Spleen (tissue), 11 donors: ENCODE measurements at regions not wholly inside any gene's neighbourhood (a gene's known extent, or its start where the extent isn't known, plus 50 kb on each side); places are given as distances from the start of the nearest gene placed in this dataset.
A peak's percentile ranks its signal among the peaks of the same experiment; 100 is the strongest.

Experiments used
- DNase-seq: peaks from one replicate; pipeline ENCODE4 v3.0.0-alpha.2; 2020
- H3K27ac ChIP-seq, 8 donors: fragments of 200-600 bp; sonication (generic) in 7 of 8; 1 replicate in 4 of 8; 2 replicates in 4 of 8; pipeline versions ENCODE4 v1.5.0 to v1.8.0; 2016 to 2021; ENCODE audit warnings: inconsistent platforms in 4 of 8, mild to moderate bottlenecking in 4 of 8, moderate library complexity in 1 of 8
- H3K27me3 ChIP-seq, 7 donors: fragments of 200-600 bp; sonication (generic) in 6 of 7; replicated peaks in 1 of 7; 1 replicate in 4 of 7; 2 replicates in 3 of 7; pipeline versions ENCODE4 v1.5.0 to v1.8.0; 2016 to 2021; ENCODE audit warnings: inconsistent platforms in 3 of 7, mild to moderate bottlenecking in 1 of 7
- H3K36me3 ChIP-seq, 6 donors: fragments of 200-600 bp; sonication (generic) in 5 of 6; 1 replicate in 4 of 6; 2 replicates in 2 of 6; pipeline versions ENCODE4 v1.5.0 to v1.8.0; 2016 to 2021; ENCODE audit warnings: inconsistent platforms in 2 of 6
- H3K4me1 ChIP-seq, 6 donors: fragments of 200-600 bp; sonication (generic) in 5 of 6; 1 replicate in 3 of 6; 2 replicates in 3 of 6; pipeline versions ENCODE4 v1.5.0 to v1.8.0; 2016 to 2021; ENCODE audit warnings: inconsistent platforms in 3 of 6
- H3K4me3 ChIP-seq, 8 donors: fragments of 200-600 bp; sonication (generic) in 7 of 8; 1 replicate in 4 of 8; 2 replicates in 4 of 8; pipeline versions ENCODE4 v1.5.0 to v1.8.0; 2016 to 2021; ENCODE audit warnings: inconsistent platforms in 4 of 8, mild to moderate bottlenecking in 4 of 8, moderate library complexity in 2 of 8
- H3K9me3 ChIP-seq, 8 donors: fragments of 200-600 bp; sonication (generic) in 7 of 8; 1 replicate in 4 of 8; 2 replicates in 4 of 8; pipeline versions ENCODE4 v1.5.0 to v1.8.0; 2016 to 2021; ENCODE audit warnings: inconsistent platforms in 4 of 8
- POLR2A ChIP-seq, 3 donors: fragments of 450-650 bp; IDR thresholded peaks; one replicate each; pipeline ENCODE4 v1.5.1; 2017; ENCODE audit warnings: antibody characterized with exemption in 3 of 3, mild to moderate bottlenecking in 1 of 3
- POLR2AphosphoS5 ChIP-seq, 3 donors: sonication (generic); formaldehyde crosslinking; IDR thresholded peaks; one replicate each; pipeline ENCODE4 v1.5.1; 2017; ENCODE audit warnings: antibody characterized with exemption in 3 of 3
- WGBS, 5 donors: extraction: QIAGEN DNeasy Blood & Tissue Kit in 3 of 5; methylation state at CpG; one replicate each; pipeline versions ENCODE4 v1.1.5 to v1.1.7; 2013 to 2018; 5-methylcytosine and 5-hydroxymethylcytosine counted together
- intact Hi-C: fragments of 100-400 bp; cut with DNase I; formaldehyde crosslinking; loops from one replicate; pipeline ENCODE4 v1.15.0; 2023; ENCODE audit warnings: low total_unique reads
- TF ChIP-seq, protein P1 (sequence below), 11 experiments: fragments of 200-600 bp in 7 of 11; fragments of 450-650 bp in 4 of 11; sonication (generic) in 4 of 11; IDR thresholded peaks in 8 of 11; conservative IDR thresholded peaks in 3 of 11; 1 replicate in 7 of 11; 2 replicates in 4 of 11; pipeline versions ENCODE4 v1.4.0 to v1.8.0; 2016 to 2021; ENCODE audit warnings: antibody characterized with exemption in 11 of 11, inconsistent platforms in 4 of 11, mild to moderate bottlenecking in 1 of 11
- donor health status: healthy with polysubstance abuse.
- donor health status: DM: no; HTN: no; CAD: no; lungs with moderate emphysema.
- donor health status: DM: no; HTN: no; CAD: no.
- donor health status: Bipolar disorder and iron deficiency.
- donor health status: healthy.
- donor health status: DM: no; HTN: no; CAD: no.
- donor health status: DM: yes; HTN: yes; CAD: no.

DNA sequence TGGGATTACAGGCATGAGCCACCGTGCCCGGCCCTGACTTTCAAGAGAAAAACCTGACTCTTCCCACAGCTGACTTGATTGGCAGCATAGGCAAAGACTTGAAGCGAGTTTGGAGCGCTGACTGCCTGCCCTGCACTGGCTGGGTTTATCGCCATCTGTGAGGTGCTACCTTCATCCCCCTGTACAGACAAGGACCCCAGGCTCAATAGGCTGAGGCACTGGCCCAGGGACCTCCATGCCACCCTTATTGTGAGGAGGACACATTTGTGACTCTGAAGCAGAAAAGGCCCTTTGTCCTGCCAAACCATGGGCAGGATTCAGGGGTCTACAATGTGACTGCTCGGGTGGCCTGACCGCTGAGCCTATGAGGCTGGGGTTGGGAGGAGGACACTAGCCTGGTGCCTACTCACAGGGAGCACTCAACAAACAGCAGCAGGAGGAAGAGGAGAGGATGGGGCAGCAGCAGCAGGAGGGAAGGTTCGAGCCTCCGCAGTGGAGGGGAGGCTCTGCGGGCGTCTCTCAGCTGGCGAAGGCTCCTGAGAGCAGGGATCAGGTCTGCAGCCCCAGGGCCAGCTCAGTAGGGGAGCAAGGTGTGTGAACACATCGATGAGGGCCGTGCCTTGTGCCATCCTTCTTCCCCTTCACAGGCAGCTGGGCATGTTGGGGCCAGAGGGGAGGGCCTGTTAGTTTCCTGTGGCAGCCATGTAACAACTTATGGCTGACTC, 72.9 kb upstream of the WNT7B start:
- Histone ChIP-seq H3K4me1 (peaks cover 30 to 97% (median 89%) of the 10 kb centered on the region in 6 donors), H3K27me3 (no peaks in the 10 kb centered on the region), H3K36me3 (no peaks in the 10 kb centered on the region), H3K27ac (peak overlapping the region in 7 of 8 donors; percentile 97 to 99 (median 99)), H3K9me3 (no peaks in the 10 kb centered on the region), H3K4me3 (no peak overlapping the region)
- intact Hi-C loops: no loop called here
- TF ChIP-seq POLR2AphosphoS5 (IDR thresholded peaks at IDR 0.05) (no peak), POLR2A (IDR thresholded peaks at IDR 0.05) (no peak)
- TF ChIP-seq, protein P1, sequence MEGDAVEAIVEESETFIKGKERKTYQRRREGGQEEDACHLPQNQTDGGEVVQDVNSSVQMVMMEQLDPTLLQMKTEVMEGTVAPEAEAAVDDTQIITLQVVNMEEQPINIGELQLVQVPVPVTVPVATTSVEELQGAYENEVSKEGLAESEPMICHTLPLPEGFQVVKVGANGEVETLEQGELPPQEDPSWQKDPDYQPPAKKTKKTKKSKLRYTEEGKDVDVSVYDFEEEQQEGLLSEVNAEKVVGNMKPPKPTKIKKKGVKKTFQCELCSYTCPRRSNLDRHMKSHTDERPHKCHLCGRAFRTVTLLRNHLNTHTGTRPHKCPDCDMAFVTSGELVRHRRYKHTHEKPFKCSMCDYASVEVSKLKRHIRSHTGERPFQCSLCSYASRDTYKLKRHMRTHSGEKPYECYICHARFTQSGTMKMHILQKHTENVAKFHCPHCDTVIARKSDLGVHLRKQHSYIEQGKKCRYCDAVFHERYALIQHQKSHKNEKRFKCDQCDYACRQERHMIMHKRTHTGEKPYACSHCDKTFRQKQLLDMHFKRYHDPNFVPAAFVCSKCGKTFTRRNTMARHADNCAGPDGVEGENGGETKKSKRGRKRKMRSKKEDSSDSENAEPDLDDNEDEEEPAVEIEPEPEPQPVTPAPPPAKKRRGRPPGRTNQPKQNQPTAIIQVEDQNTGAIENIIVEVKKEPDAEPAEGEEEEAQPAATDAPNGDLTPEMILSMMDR (IDR thresholded peaks at IDR 0.05 in 8 of 11, conservative IDR thresholded peaks at IDR 0.05 in 3 of 11): no peak
- WGBS, 5 donors: 85 to 91% (median 89%) methylated on average over 14 of the region's 14 CpGs
- peak; percentile 78 for DNase-seq

DNA sequence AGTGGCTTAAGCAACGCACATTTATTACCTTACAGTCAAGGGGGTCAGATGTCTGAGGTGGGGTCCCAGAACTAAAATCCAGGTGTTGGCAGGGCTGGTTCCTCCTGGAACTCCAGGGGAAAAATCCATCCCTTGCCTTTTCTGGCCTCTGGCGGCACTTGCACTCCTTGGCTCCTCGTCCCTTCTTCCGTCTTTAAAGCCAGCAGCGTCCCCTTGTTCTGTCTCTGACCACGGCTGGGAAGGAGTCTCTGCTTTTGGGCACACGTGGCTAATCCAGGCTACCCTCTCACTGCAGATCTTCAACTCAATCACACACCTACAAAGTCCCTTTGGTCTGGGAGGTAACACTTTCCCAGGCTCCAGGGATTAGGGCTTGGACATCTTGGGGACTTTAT, 73.5 kb upstream of the WNT7B start:
- H3K27ac ChIP-seq: peak overlapping the region; percentile 97 to 99 (median 98)
- intact Hi-C loops: no loop called here
- WGBS, 5 donors: 71 to 85% (median 74%) methylated on average over 7 of the region's 7 CpGs
- H3K36me3 ChIP-seq: no peaks in the 10 kb centered on the region
- H3K27me3 ChIP-seq: no peaks in the 10 kb centered on the region
- no peak for TF ChIP-seq POLR2A (IDR thresholded peaks at IDR 0.05)
- TF ChIP-seq POLR2AphosphoS5 (IDR thresholded peaks at IDR 0.05): no peak
- TF ChIP-seq, protein P1 (IDR thresholded peaks at IDR 0.05 in 8 of 11, conservative IDR thresholded peaks at IDR 0.05 in 3 of 11): no peak
- no peaks in the 10 kb centered on the region for H3K9me3 ChIP-seq
- H3K4me3 ChIP-seq: no peak overlapping the region
- H3K4me1 ChIP-seq: peaks cover 33 to 97% (median 90%) of the 10 kb centered on the region in 6 donors
- no peak for DNase-seq

DNA sequence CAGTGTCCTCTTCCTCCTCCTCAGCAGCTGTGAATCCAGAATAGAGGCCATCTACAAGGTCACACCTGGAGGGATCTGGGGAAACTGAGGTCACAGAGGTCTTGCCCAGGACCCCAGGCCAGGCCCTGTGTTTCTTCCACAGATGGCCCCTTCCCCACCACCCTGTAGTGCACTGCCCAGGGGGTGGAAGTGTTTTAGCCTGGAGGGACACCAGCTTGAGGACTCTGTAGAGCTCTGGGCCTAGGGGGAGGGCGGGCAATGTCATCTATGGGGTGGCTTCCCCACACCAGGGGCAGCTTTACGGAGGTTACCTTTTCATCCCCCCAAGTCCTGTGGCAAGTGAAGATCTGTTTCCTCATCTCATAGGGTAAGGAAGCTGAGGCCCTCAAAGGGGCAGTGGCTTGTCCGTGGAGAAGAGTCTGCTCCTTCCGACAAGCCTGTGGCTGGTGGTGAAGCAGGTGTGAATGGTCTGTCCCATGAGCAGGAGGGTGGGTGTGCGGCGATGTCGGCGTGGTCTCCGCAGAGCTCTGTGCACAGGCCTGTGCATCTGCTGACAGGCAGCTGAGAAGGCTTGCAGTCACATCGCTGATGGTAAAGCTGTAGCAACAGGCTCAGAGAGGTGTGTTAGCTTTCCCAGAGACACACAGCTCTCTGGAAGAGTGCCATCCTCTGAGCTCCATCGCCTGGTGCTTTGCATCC, 74.1 kb upstream of the WNT7B start:
- H3K4me1 ChIP-seq: peaks cover 34 to 97% (median 90%) of the 10 kb centered on the region in 6 donors
- no peaks in the 10 kb centered on the region for H3K27me3 ChIP-seq
- DNase-seq: peak; percentile 79
- peak overlapping the region in 1 of 8 donors; percentile 21 for H3K4me3 ChIP-seq
- H3K27ac ChIP-seq: peak overlapping the region; percentile 97 to 99 (median 98)
- intact Hi-C loops: no loop called here
- 65 to 73% (median 69%) methylated on average over 11 of the region's 11 CpGs for WGBS, 5 donors
- no peaks in the 10 kb centered on the region for H3K36me3 ChIP-seq
- TF ChIP-seq POLR2AphosphoS5 (IDR thresholded peaks at IDR 0.05) (peak in 1 of 3 donors; percentile 32), POLR2A (IDR thresholded peaks at IDR 0.05) (no peak)
- no peaks in the 10 kb centered on the region for H3K9me3 ChIP-seq

DNA sequence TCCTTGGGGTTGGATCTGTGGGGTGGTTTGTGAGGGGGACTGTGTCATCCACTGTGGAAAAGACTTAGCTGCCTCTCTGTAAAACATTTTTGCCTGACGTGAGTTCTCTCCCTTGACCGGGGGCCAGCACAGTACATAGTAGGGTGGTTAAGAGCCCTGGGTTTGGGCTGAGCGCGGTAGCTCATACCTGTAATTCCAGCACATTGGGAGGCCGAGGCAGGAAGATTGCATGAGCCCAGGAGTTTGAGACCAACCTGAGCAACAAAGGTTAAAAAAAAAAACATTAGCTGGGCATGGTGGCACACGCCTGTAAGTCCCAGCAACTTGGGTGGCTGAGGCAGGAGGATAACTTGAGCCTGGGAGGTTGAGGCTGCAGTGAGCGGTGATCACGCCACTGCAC, 74.7 kb upstream of the WNT7B start:
- 80 to 94% (median 91%) methylated on average over 8 of the region's 8 CpGs for WGBS, 5 donors
- TF ChIP-seq, protein P1 (IDR thresholded peaks at IDR 0.05 in 8 of 11, conservative IDR thresholded peaks at IDR 0.05 in 3 of 11): no peak
- TF ChIP-seq POLR2AphosphoS5 (IDR thresholded peaks at IDR 0.05) (no peak), POLR2A (IDR thresholded peaks at IDR 0.05) (no peak)
- Histone ChIP-seq H3K27me3 (no peaks in the 10 kb centered on the region), H3K4me1 (peaks cover 36 to 97% (median 90%) of the 10 kb centered on the region in 6 donors), H3K4me3 (no peak overlapping the region), H3K27ac (peak overlapping the region; percentile 97 to 99 (median 98)), H3K9me3 (no peaks in the 10 kb centered on the region), H3K36me3 (no peaks in the 10 kb centered on the region)
- intact Hi-C loops: no loop called here
- peak; percentile 65 for DNase-seq
